Stimulated activated CD4-positive, alpha-beta T cell treated with anti-CD3 and anti-CD28 coated beads, Interleukin-15, amount 100 ng/mL, for 24 hours (primary cell): ENCODE measurements at regions not wholly inside any gene's neighbourhood (a gene's known extent, or its start where the extent isn't known, plus 50 kb on each side); places are given as distances from the start of the nearest gene placed in this dataset.
"Not testable (repeated sequence)": the region's sequence is repeated elsewhere in the genome, so short reads cannot be mapped to it uniquely, and the experiment has no call there.

Experiments
- DNase-seq: peaks from one replicate; pipeline ENCODE4 v3.0.0-alpha.2; 2020

- DNase-seq = no peak
Measured at GRCh38 chr2:67879586-67880290, 183.1 kb downstream of the C1D start.

DNA sequence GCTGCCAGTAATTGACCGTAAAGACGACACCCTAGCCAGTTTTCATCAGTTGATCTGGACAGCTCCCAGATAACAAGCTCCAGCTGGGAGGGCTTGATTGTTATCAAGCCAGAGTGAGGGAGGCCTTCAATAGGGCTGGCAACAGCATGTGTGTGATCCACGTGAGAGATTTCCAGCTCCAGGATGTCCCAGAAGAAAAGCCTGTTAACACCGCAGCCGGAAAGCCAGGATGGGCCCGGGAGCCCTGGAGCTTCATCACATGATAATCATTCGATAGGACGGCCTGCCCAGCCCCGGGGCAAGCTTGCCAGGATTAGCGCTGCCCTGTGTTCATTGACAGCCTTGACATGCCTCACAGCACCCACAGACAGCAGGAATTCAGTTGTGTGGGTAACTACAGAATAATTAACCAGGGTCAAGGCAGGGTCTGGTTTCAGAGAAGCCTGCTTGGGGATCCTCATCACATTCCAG lies 182.5 kb downstream of the C1D start:
- no peak for DNase-seq

GRCh38 chr2:67881816-67882215 lies 181.0 kb downstream of the C1D start:
- DNase-seq = no peak

DNA sequence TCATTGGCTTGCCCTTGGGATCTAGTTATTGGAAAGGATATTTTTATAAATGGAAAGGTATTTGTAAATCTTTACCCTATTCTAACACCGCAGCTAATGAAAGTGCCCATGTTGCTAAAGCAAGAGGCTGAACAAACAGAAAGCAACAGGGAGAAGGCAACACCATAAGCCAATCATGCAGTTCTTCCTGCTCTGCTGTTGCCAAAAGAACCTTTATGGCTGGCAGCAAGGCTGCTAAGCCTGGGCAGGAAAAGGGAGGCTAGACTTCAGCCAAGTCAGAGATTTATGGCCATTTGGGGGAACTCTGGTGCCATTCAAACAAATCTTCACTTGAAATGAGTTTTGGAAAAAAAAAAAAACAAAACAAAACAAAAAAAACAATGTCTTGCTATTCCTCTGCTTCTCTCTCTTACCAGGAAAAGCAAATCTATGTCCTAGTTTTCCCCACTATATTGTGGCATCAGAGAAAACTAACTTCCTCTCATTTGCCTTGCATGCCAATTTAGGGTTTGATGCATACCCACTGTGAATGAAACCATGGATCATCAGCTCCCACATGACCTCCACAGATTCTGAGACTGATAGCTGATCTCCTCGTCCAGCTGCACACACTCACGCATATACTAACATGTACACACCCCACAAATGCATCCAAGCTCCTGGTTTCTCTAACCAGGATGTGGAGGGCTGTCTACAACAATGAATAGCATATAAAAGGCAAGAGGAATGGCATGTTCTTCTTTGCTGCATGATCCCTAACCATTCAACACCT lies 179.3 kb downstream of the C1D start:
- no peak for DNase-seq

DNA sequence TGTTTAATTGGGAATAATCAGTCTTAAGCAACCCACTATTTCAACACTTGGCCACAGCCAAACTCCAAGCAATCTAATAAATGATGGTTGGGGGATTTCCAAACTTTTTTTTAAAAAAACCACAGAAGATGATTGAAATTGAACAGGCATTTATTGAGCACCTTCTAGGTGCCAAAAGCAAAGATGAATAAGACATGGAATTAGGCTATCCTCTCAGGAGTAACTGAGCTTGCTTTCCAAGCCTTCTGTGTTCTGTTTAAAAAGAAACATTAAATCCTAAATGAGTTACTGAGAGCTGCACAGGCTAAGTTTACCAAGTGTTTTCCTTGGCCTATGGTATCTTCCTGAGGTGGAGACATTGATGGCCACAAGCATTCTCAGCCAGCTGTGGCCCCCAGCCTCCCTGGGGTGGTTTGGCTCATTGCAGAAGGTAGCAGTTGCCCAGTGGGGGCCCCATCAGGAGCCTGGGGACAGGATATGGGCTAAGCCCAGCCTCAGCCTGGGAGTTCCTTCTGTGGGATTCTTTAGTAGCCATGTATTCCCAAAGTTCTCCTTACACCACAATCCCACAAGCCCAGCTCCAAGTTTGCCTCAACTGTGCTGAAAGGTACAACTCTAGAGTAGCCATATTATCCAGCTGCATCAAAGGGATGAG lies 174.3 kb downstream of the C1D start:
- DNase-seq = no peak

- no peak for DNase-seq
Measured at GRCh38 chr2:67889056-67889455, 173.7 kb downstream of the C1D start.

GRCh38 chr2:67891642-67892041 lies 171.2 kb downstream of the C1D start:
- DNase-seq = no peak

GRCh38 chr2:67892339-67892846 lies 170.4 kb downstream of the C1D start:
- DNase-seq = no peak

GRCh38 chr2:67895227-67895941 lies 167.4 kb downstream of the C1D start:
- no peak for DNase-seq

DNA sequence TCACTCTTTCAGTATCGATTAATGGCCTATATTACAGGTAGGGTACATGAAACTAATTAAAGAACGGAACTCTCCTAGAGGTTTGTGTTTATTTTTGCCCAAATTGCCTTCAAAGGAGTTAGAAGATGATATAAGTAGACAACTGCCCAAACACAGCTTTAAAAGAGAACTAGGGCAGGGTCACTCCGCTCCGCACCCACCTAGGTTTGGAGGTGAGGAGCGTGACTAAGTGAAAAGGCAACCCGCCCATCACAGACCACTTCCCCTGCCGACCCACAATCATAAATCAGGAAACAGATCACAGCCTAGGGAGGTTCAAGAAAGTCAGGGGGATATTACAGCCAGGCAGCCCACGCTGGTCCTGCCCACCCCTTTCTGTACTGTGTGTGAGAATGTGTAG lies 166.7 kb downstream of the C1D start:
- no peak for DNase-seq

DNA sequence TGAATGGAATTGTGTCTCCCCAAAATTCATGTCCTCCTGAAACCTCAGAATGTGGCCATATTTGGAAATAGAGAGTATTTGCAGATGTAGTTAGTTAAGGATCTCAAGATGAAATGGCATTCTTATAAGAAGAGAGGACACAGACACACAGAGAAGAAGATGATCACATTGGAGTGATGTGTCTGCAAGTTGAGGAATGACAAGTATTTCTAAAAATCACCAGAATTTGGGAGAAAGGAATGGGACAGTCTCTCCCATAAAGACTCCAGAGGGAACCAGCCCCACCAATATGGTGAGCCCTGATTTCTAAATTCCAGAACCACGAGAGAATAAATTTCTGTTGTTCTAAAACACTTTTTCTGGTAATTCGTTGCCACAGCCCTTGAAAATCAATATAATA lies 166.3 kb downstream of the C1D start:
- DNase-seq = no peak

DNA sequence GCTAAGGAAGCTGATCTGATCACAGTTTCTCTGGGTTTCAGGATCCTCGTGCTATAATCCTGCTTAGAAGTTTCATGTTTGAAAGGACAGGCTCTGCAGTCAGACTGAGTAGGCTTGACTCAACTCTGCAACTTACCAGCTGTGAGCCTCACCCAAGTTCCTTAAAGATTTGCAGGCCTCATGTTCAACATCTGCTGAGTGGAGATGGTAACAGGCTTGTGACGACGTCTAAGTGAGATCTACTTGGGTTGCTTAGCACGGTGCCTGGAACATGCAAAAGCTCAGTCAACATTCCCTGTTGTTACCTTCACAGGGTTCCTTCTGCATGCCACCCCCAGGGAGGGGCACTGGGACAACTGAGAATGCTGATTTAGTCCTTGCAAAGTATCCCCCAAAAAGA lies 164.2 kb downstream of the C1D start:
- no peak for DNase-seq

- DNase-seq = no peak
Measured at GRCh38 chr2:67899187-67899586, 163.6 kb downstream of the C1D start.

DNA sequence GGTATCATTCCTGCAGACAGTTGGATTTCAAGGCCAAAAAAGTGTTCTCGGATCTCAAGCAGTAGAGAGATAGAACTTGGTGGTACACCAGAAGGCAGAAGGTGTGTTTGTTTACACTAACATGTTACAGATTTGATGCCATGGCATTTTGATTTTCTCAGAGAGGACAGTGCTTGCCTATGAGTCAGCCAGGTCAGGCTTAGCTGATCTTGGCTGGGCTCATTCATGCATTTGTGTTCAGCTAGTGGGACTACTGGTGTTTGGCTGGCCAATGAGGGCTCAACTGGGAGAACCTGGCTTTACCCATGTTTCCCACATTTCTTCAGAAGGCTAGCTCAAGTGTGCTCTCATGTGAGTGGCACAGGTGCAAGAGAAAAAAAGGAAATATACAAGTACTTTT lies 162.0 kb downstream of the C1D start:
- DNase-seq = no peak

DNA sequence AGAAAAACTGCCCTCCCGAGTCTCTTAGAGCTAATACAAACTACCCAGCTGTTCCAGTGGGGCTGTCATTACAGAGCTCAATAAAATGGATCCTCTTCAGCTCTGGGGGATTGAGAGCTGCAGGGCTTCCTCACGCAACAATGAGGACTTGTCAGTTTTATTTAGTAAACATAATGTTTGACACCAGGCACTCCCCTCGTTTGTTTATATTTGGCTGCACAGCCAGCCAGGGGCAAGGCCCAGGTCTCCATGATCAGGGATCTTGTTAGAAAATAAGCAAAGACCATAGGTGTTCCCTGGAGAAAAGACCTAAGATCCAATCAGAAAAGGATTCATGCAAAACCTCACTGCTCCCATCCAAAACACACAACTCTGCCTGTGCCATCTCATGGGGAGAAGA lies 158.2 kb downstream of the C1D start:
- no peak for DNase-seq

- DNase-seq = no peak
Measured at GRCh38 chr2:67904966-67905365, 157.8 kb downstream of the C1D start.

DNA sequence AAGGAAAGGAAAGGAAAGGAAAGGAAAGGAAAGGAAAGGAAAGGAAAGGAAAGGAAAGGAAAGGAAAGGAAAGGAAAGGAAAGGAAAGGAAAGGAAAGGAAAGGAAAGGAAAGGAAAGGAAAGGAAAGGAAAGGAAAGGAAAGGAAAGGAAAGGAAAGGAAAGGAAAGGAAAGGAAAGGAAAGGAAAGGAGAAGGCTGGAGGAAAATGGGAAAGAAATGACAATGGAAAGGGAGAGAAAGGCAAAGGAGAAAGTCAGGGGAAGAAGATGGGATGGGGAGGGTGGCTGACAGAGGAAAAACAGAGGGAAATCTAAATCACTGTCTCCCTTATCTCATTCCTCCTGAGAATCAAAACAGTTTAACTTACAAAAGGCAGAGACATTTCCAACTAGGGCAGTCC lies 156.3 kb downstream of the C1D start:
- not testable (repeated sequence) for DNase-seq

DNA sequence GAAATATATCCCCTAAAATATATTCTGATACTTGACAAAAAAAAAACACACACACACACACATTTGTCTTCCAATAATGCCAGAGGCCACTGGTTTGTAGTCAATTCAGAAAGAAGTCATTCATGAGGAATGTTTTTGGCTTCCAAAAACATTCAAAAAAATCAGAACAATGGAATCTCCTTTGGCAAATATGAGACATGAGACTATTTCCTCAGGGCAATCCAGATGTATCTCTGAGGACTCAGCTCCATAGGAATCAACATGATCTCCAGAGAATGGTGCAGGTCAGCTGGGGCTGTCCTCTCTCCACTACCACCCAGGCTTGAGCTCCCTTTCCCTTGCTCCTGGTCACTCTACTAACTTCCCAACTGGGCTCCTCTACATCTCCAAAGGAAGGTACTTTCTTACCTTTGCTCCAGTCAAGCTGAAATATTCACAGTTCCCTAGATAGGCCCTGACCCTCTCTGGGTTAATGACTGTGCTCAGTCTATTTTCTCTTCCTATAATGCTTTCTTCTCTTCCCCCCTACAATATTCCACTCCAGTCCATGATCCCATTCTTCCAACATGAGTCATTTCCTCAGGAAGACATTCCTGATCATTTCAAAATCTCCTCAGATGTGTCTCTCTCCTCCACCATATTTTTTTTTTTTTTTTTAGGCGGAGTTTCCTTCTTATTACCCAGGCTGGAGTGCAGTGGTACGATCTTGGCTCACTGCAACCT lies 145.3 kb downstream of the C1D start:
- no peak for DNase-seq

GRCh38 chr2:67918471-67918870 lies 144.3 kb downstream of the C1D start:
- no peak for DNase-seq

- DNase-seq = no peak
Measured at GRCh38 chr2:67919490-67919889, 143.3 kb downstream of the C1D start.

GRCh38 chr2:67922080-67922785 lies 140.6 kb downstream of the C1D start:
- DNase-seq = no peak

GRCh38 chr2:67923696-67924095 lies 139.1 kb downstream of the C1D start:
- DNase-seq = no peak
